GM12878 (cell line): ENCODE measurements at regions not wholly inside any gene's neighbourhood (a gene's known extent, or its start where the extent isn't known, plus 50 kb on each side); places are given as distances from the start of the nearest gene placed in this dataset.

ENCODE experiments used
- CTCF ChIP-seq, 3 experiments: IDR thresholded peaks in 2 of 3; conservative IDR thresholded peaks in 1 of 3; 2 replicates each; pipeline ENCODE4 v1.5.1; 2011; ENCODE audit warnings: low read depth in 3 of 3, low read length in 3 of 3, mild to moderate bottlenecking in 3 of 3, control low read depth in 2 of 3, moderate library complexity in 2 of 3, inconsistent platforms in 1 of 3, mixed read lengths in 1 of 3; ENCODE audit not compliant: control insufficient read depth in 2 of 3, insufficient read depth in 1 of 3; ENCODE audit errors: extremely low read depth in 1 of 3
- POU2F2 ChIP-seq: IDR thresholded peaks from 3 replicates; pipeline ENCODE4 v1.6.1; 2011; ENCODE audit warnings: low read depth, mild to moderate bottlenecking, low read length, borderline replicate concordance
- TF ChIP-seq, protein P1 (sequence below): fragments of 450-650 bp; IDR thresholded peaks from 2 replicates; pipeline ENCODE4 v1.6.1; 2017; ENCODE audit warnings: mild to moderate bottlenecking

GRCh38 chr12:28068467-28068866, 95.9 kb upstream of the PTHLH start:
- TF ChIP-seq POU2F2 = no peak
- no peak for TF ChIP-seq CTCF (IDR thresholded peaks at IDR 0.05 in 2 of 3, conservative IDR thresholded peaks at IDR 0.05 in 1 of 3; ENCODE audit: control insufficient read depth in 2 of 3, extremely low read depth in 1 of 3, insufficient read depth in 1 of 3, low read depth in 3 of 3, low read length in 3 of 3)
- TF ChIP-seq, protein P1, sequence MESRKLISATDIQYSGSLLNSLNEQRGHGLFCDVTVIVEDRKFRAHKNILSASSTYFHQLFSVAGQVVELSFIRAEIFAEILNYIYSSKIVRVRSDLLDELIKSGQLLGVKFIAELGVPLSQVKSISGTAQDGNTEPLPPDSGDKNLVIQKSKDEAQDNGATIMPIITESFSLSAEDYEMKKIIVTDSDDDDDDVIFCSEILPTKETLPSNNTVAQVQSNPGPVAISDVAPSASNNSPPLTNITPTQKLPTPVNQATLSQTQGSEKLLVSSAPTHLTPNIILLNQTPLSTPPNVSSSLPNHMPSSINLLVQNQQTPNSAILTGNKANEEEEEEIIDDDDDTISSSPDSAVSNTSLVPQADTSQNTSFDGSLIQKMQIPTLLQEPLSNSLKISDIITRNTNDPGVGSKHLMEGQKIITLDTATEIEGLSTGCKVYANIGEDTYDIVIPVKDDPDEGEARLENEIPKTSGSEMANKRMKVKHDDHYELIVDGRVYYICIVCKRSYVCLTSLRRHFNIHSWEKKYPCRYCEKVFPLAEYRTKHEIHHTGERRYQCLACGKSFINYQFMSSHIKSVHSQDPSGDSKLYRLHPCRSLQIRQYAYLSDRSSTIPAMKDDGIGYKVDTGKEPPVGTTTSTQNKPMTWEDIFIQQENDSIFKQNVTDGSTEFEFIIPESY = no peak
